Neutrophil (primary cell): ENCODE measurements at regions not wholly inside any gene's neighbourhood (a gene's known extent, or its start where the extent isn't known, plus 50 kb on each side); places are given as distances from the start of the nearest gene placed in this dataset.
"Not testable (repeated sequence)": the region's sequence is repeated elsewhere in the genome, so short reads cannot be mapped to it uniquely, and the experiment has no call there.

Experiments
- H3K27ac ChIP-seq: fragments of 200-600 bp; sonication (generic); 2 replicates; pipeline ENCODE4 v1.5.1; 2016; ENCODE audit warnings: mild to moderate bottlenecking, moderate library complexity
- H3K27me3 ChIP-seq: fragments of 200-600 bp; sonication (generic); 2 replicates; pipeline ENCODE4 v1.6.0; 2016; ENCODE audit warnings: mild to moderate bottlenecking
- H3K36me3 ChIP-seq: fragments of 200-600 bp; sonication (generic); 2 replicates; pipeline ENCODE4 v1.5.1; 2017
- H3K4me1 ChIP-seq, 2 experiments: fragments of 200-600 bp in 1 of 2; sonication (generic) in 1 of 2; 1 replicate in 1 of 2; 2 replicates in 1 of 2; pipeline versions ENCODE4 v1.5.1 to v1.6.1; 2013 to 2016; ENCODE audit warnings: low read depth in 1 of 2, low read length in 1 of 2, mild to moderate bottlenecking in 1 of 2, moderate library complexity in 1 of 2; ENCODE audit not compliant: control insufficient read depth in 1 of 2, insufficient read depth in 1 of 2
- H3K4me3 ChIP-seq, 2 experiments: fragments of 200-600 bp in 1 of 2; sonication (generic) in 1 of 2; 1 replicate in 1 of 2; 2 replicates in 1 of 2; pipeline ENCODE4 v1.5.1; 2013 to 2016; ENCODE audit warnings: low read depth in 1 of 2, low read length in 1 of 2, mild to moderate bottlenecking in 1 of 2, moderate library complexity in 1 of 2
- H3K9me3 ChIP-seq: fragments of 200-600 bp; sonication (generic); 2 replicates; pipeline ENCODE4 v1.5.1; 2016
- CTCF ChIP-seq: fragments of 200-600 bp; sonication (generic); IDR thresholded peaks from 2 replicates; pipeline ENCODE4 v1.5.1; 2016; ENCODE audit warnings: antibody characterized with exemption

GRCh38 chr6:113065611-113066010, 718.5 kb downstream of the RFPL4B start:
- Histone ChIP-seq H3K27me3 (no peaks in the 10 kb centered on the region), H3K27ac (no peak overlapping the region), H3K4me3 (no peak overlapping the region), H3K9me3 (no peaks in the 10 kb centered on the region), H3K36me3 (no peaks in the 10 kb centered on the region), H3K4me1 (no peaks in the 10 kb centered on the region)
- TF ChIP-seq CTCF: no peak

GRCh38 chr6:113067612-113068275, 720.6 kb downstream of the RFPL4B start:
- Histone ChIP-seq H3K9me3 (no peaks in the 10 kb centered on the region), H3K27ac (no peak overlapping the region), H3K36me3 (no peaks in the 10 kb centered on the region), H3K4me3 (no peak overlapping the region), H3K27me3 (no peaks in the 10 kb centered on the region), H3K4me1 (no peaks in the 10 kb centered on the region)
- TF ChIP-seq CTCF: no peak

DNA sequence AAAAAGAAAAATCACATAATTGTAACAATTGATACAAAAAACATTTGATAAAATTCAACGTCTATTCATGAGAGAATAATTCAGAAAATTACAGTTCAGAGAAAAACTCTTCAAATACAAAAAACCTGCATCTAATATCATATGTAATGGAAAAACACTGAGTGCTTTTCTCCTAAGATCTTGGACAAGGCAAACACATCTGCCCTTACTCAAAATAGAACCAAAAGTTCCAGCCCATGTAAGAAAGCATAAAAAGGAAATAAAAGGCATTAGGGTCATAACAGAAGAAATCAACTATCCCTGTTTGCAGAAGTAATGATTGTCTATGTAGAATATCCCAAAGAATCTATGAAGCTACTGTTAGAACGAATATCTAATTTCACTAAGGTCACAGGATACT, 721.4 kb downstream of the RFPL4B start:
- H3K27me3 ChIP-seq: no peaks in the 10 kb centered on the region
- no peaks in the 10 kb centered on the region for H3K4me1 ChIP-seq
- no peaks in the 10 kb centered on the region for H3K9me3 ChIP-seq
- H3K36me3 ChIP-seq: no peaks in the 10 kb centered on the region
- H3K27ac ChIP-seq: no peak overlapping the region
- TF ChIP-seq CTCF: no peak
- no peak overlapping the region for H3K4me3 ChIP-seq

- not testable (repeated sequence) for H3K36me3 ChIP-seq, H3K4me3 ChIP-seq, H3K9me3 ChIP-seq, H3K27me3 ChIP-seq, H3K4me1 ChIP-seq, H3K27ac ChIP-seq
Measured at GRCh38 chr6:113070681-113071080, 723.6 kb downstream of the RFPL4B start.

- Histone ChIP-seq H3K27me3 (no peaks in the 10 kb centered on the region), H3K9me3 (no peaks in the 10 kb centered on the region), H3K4me1 (no peaks in the 10 kb centered on the region), H3K4me3 (no peak overlapping the region), H3K36me3 (no peaks in the 10 kb centered on the region), H3K27ac (no peak overlapping the region)
- TF ChIP-seq CTCF: no peak
Measured at GRCh38 chr6:113073611-113074191, 726.6 kb downstream of the RFPL4B start.

DNA sequence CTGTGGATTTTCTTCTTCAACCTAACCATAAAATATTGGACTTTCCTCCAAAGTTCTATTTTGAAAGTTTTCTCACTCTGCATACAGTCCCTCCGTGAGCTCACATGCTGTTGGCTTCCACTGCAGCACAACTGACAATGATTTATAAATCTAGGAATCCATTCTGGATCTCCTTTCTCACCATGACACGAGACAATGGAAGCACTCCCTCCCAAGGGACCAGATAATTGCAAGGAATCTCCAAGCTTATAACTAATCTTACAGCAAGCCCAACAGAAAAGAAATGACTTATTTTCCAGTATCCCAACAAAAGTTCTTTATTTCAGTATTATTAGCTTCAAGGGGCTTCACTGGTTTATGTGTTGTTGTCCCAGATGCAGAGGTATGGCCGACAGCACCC, 729.0 kb downstream of the RFPL4B start:
- no peak for TF ChIP-seq CTCF
- no peaks in the 10 kb centered on the region for H3K36me3 ChIP-seq
- H3K4me3 ChIP-seq: no peak overlapping the region

More for the DNA sequence above, 729.0 kb downstream of the RFPL4B start:
- no peaks in the 10 kb centered on the region for H3K4me1 ChIP-seq
- H3K9me3 ChIP-seq: no peaks in the 10 kb centered on the region
- H3K27me3 ChIP-seq: no peaks in the 10 kb centered on the region
- no peak overlapping the region for H3K27ac ChIP-seq
